AG04449 (cell line): ENCODE measurements at regions not wholly inside any gene's neighbourhood (a gene's known extent, or its start where the extent isn't known, plus 50 kb on each side); places are given as distances from the start of the nearest gene placed in this dataset.

ENCODE experiments used
- CTCF ChIA-PET: fragments of 350-600 bp; formaldehyde crosslinking; extraction: SDS; loops from one replicate; lab custom pipeline; 2021; ENCODE audit warnings: antibody characterized with exemption; lab: Yijun Ruan, JAX
- POLR2A ChIA-PET: fragments of 400-600, 350-600 bp; formaldehyde crosslinking; extraction: SDS; loops from one replicate; lab custom pipeline; 2020; ENCODE audit warnings: antibody characterized with exemption, inconsistent platforms; lab: Yijun Ruan, JAX
- DNase-seq: peaks from one replicate; pipeline ENCODE4 v3.0.0-alpha.2; 2010; ENCODE audit warnings: low read depth, low spot score
- H3K4me3 ChIP-seq: 2 replicates; pipeline ENCODE4 v1.5.1; 2011; ENCODE audit warnings: low read depth, mild to moderate bottlenecking, control low read depth, low read length
- TF ChIP-seq, protein P1 (sequence below): IDR thresholded peaks from one replicate; pipeline ENCODE4 v1.5.1; 2011; ENCODE audit warnings: mild to moderate bottlenecking, moderate library complexity, low read length, control low read depth, inconsistent platforms; ENCODE audit not compliant: insufficient read depth; ENCODE audit errors: missing control alignments

DNA sequence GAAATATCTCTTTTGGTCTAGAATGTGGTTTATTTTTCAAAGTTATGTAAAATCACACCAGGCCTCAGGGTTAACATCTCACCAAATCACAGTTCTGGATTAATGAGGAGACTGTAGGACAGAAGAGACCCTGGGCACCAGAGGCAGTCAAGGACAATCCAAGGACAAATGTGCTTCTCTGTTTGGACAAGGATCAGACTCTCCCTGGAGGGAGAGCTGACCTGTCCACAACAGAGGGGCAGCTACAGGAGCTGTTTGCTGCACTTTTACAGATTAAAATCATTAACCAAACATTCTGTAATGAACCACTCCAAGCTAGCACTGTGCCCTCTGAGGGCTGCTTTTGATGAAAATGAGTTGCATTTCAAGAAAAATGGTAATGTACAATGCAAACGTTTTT lies 690.6 kb upstream of the SLC8A1 start:
- no peak overlapping the region for H3K4me3 ChIP-seq
- CTCF ChIA-PET: no interaction called here
- TF ChIP-seq, protein P1, sequence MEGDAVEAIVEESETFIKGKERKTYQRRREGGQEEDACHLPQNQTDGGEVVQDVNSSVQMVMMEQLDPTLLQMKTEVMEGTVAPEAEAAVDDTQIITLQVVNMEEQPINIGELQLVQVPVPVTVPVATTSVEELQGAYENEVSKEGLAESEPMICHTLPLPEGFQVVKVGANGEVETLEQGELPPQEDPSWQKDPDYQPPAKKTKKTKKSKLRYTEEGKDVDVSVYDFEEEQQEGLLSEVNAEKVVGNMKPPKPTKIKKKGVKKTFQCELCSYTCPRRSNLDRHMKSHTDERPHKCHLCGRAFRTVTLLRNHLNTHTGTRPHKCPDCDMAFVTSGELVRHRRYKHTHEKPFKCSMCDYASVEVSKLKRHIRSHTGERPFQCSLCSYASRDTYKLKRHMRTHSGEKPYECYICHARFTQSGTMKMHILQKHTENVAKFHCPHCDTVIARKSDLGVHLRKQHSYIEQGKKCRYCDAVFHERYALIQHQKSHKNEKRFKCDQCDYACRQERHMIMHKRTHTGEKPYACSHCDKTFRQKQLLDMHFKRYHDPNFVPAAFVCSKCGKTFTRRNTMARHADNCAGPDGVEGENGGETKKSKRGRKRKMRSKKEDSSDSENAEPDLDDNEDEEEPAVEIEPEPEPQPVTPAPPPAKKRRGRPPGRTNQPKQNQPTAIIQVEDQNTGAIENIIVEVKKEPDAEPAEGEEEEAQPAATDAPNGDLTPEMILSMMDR: no peak
- POLR2A ChIA-PET: no interaction called here
- no peak for DNase-seq

DNA sequence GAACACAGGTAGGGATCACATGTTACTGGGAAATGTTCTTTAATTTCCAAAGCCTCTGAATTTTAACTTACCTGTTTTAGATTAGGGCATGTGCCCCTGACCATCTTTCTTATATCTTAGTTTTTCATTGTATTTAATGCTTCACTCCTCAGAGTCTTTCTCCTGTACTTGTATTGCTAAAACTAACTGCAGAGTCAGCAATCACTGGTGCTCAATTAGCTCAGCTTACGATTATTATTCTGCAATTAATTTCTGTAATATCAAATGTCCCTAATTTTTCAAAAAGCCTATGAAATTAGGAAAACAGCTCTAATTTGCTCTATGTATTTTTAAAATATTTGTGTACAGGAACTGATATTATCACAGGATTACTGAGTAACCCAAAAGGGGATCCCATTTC lies 693.2 kb upstream of the SLC8A1 start:
- no peak for DNase-seq
- ChIA-PET CTCF (no interaction called here), POLR2A (no interaction called here)
- no peak overlapping the region for H3K4me3 ChIP-seq
- TF ChIP-seq, protein P1: no peak

DNA sequence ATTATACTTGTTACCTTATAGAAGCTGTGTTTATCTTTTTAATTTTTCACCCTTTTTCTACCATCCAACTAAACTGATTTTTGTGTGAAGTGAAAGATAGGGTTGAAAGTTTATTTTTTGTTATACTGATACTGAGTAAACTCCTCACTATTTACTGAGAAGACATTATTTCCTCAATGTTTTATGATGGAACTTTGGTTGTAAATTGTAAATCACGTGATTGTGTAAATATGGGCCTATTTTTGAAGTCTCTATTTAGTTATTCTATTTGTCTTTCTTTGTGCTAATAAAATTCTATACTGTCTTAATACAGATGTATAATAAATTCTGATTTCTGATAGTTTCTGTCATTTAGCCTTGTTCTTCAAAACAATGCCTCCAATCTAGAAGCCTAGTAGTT lies 697.2 kb upstream of the SLC8A1 start:
- POLR2A ChIA-PET: no interaction called here
- no peak overlapping the region for H3K4me3 ChIP-seq
- no peak for DNase-seq
- CTCF ChIA-PET: no interaction called here
- TF ChIP-seq, protein P1: no peak

DNA sequence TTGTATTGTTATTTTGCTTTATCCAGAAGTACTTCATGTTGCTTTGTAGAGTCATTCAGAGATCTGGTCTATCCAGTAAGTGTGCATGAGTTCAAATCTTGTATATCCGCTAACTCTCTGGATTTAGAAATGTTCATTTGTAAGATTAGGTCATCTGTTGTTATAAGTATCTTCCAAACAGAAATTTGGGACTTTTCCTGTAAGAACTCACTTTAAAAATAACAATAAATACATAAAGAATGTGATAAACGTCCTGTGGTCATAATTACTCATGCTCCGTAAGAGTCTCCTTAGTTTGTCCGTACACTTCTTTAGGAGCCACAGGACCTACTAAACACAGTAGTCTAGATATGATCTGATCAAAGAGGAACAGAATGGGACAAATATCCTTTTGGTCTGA lies 699.9 kb upstream of the SLC8A1 start:
- ChIA-PET CTCF (no interaction called here), POLR2A (no interaction called here)
- TF ChIP-seq, protein P1: no peak
- no peak overlapping the region for H3K4me3 ChIP-seq
- no peak for DNase-seq

DNA sequence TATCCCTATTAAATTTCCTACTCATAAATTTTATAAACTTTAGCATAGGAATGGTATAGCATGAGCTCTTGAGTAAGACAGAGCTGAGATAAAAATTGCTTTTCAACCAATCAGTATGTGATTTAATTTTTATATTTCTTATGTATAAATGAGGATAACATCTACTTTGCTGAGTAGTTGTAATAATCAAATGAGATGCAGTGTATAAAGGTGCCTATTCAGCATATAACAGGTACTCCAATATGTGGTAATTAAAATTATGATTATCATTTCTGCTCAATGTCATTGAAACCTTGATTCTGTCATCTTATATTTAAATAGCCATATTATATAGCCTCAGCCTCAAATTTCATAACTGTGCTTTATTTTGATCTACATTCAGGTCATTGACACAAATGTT lies 700.4 kb upstream of the SLC8A1 start:
- CTCF ChIA-PET: no interaction called here
- no peak for DNase-seq
- TF ChIP-seq, protein P1: no peak
- POLR2A ChIA-PET: no interaction called here
- no peak overlapping the region for H3K4me3 ChIP-seq

DNA sequence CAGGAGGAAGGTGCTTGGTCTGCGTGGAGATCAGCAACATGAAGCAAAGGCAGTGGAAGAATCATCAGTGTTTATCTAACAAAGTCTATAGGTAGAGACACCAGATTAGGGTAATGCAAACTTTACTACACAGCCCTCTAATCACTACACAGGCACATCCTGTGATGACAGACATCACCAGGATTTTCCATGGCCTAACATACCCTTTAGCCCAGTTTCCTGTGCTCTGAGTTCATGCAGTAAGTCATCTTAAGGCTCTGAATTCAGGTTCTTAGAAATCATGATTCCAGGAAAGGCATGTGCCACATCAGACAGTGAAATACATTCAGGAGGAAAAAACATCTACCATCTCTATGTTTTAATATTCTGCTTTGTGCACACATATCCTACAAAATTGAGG lies 708.5 kb upstream of the SLC8A1 start:
- no peak overlapping the region for H3K4me3 ChIP-seq
- TF ChIP-seq, protein P1: no peak
- POLR2A ChIA-PET: no interaction called here
- no peak for DNase-seq
- CTCF ChIA-PET: no interaction called here

DNA sequence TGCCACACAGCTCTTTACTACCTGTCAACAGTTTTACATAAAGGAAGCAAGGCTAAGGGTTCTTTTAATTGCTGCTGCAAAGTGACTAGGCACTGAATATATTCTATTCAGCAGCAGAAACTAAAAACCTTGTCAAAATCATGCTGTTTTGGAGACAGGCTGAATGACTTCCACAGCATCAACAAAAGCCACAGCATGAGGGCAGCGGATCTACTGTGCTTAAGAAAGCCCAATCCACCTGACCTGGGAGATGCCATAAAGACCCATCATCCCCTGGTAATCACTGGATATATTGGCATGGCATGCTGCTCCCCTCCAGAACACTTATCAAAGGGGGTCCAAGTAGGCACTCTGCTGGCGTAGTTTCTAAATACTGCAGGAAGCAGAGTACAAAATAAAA lies 715.1 kb upstream of the SLC8A1 start:
- no peak overlapping the region for H3K4me3 ChIP-seq
- CTCF ChIA-PET: no interaction called here
- TF ChIP-seq, protein P1: no peak
- POLR2A ChIA-PET: no interaction called here
- no peak for DNase-seq
